Neural cell (in vitro differentiated cells): ENCODE measurements at regions not wholly inside any gene's neighbourhood (a gene's known extent, or its start where the extent isn't known, plus 50 kb on each side); places are given as distances from the start of the nearest gene placed in this dataset.

Experiments
- H2AFZ ChIP-seq: fragments of 200-600, 300-800 bp; sonication (generic), shearing (Covaris generic); 2 replicates; pipeline ENCODE4 v1.6.0; 2014; ENCODE audit warnings: low read depth, mild to moderate bottlenecking, antibody characterized with exemption, low read length, moderate library complexity
- H3F3A ChIP-seq: fragments of 200-600 bp; shearing (Covaris generic); 2 replicates; pipeline ENCODE4 v1.6.1; 2016; ENCODE audit warnings: mild to moderate bottlenecking, moderate library complexity, mixed read lengths, antibody characterized with exemption, low read length; ENCODE audit not compliant: insufficient read depth, poor library complexity, severe bottlenecking
- H3K27ac ChIP-seq: fragments of 200-600, 300-800 bp; sonication (generic), shearing (Covaris generic); 2 replicates; pipeline ENCODE4 v1.5.1; 2014; ENCODE audit warnings: mild to moderate bottlenecking, low read length, moderate library complexity
- H3K27me3 ChIP-seq: fragments of 300-800, 200-600 bp; sonication (generic), shearing (Covaris generic); 2 replicates; pipeline ENCODE4 v1.6.0; 2014; ENCODE audit warnings: mild to moderate bottlenecking, low read depth, low read length, moderate library complexity; ENCODE audit not compliant: insufficient read depth
- H3K36me3 ChIP-seq: fragments of 300-800, 200-600 bp; sonication (generic), shearing (Covaris generic); 2 replicates; pipeline ENCODE4 v1.5.1; 2014; ENCODE audit warnings: mild to moderate bottlenecking, antibody characterized with exemption, low read length, moderate library complexity; ENCODE audit not compliant: insufficient read depth
- H3K4me2 ChIP-seq: fragments of 300-800, 200-600 bp; sonication (generic), shearing (Covaris generic); 2 replicates; pipeline ENCODE4 v1.6.0; 2014; ENCODE audit warnings: mild to moderate bottlenecking, low read length
- H3K4me3 ChIP-seq: fragments of 300-800, 200-600 bp; sonication (generic), shearing (Covaris generic); 2 replicates; pipeline ENCODE4 v1.5.1; 2014; ENCODE audit warnings: mild to moderate bottlenecking, low read length, moderate library complexity
- H3K79me2 ChIP-seq: fragments of 200-600 bp; shearing (Covaris generic); replicated peaks from 2 replicates; pipeline ENCODE4 v1.6.0; 2014; ENCODE audit warnings: mild to moderate bottlenecking, low read length, moderate library complexity; ENCODE audit not compliant: insufficient read depth
- H3K9ac ChIP-seq: fragments of 300-800, 200-600 bp; sonication (generic), shearing (Covaris generic); 2 replicates; pipeline ENCODE4 v1.6.1; 2016; ENCODE audit warnings: mild to moderate bottlenecking, low read length, mixed read lengths
- H3K9me2 ChIP-seq: fragments of 200-600 bp; shearing (Covaris generic); 2 replicates; pipeline ENCODE4 v1.6.1; 2016; ENCODE audit warnings: mild to moderate bottlenecking, low read length, mixed read lengths; ENCODE audit not compliant: insufficient read depth
- H3K9me3 ChIP-seq: fragments of 200-600, 300-800 bp; sonication (generic), shearing (Covaris generic); 2 replicates; pipeline ENCODE4 v1.6.1; 2016; ENCODE audit warnings: mild to moderate bottlenecking, mixed run types, low read length, moderate library complexity, mixed read lengths
- H4K20me1 ChIP-seq: fragments of 200-600 bp; shearing (Covaris generic); 2 replicates; pipeline ENCODE4 v1.6.1; 2016; ENCODE audit warnings: mild to moderate bottlenecking, mixed run types; ENCODE audit not compliant: insufficient read depth
- EP300 ChIP-seq: fragments of 450-650 bp; conservative IDR thresholded peaks from 2 replicates; pipeline ENCODE4 v1.6.1; 2014; ENCODE audit warnings: antibody characterized with exemption, mild to moderate bottlenecking, moderate library complexity; ENCODE audit not compliant: poor library complexity, severe bottlenecking
- EZH2 ChIP-seq: fragments of 200-600, 300-800 bp; shearing (Covaris generic), sonication (generic); IDR thresholded peaks from 2 replicates; pipeline ENCODE4 v1.6.1; 2014; ENCODE audit warnings: antibody characterized with exemption, low read length, borderline replicate concordance, mild to moderate bottlenecking; ENCODE audit not compliant: insufficient read depth, poor library complexity, severe bottlenecking
- MXI1 ChIP-seq: fragments of 450-650 bp; conservative IDR thresholded peaks from 2 replicates; pipeline ENCODE4 v1.6.1; 2014; ENCODE audit warnings: antibody characterized with exemption, mild to moderate bottlenecking; ENCODE audit not compliant: poor library complexity, severe bottlenecking
- POLR2AphosphoS5 ChIP-seq: IDR thresholded peaks from 2 replicates; pipeline ENCODE4 v1.6.1; 2012
- RAD21 ChIP-seq: fragments of 450-650 bp; conservative IDR thresholded peaks from 2 replicates; pipeline ENCODE4 v1.6.1; 2014; ENCODE audit warnings: antibody characterized with exemption, mild to moderate bottlenecking, moderate library complexity
- REST ChIP-seq: IDR thresholded peaks from 2 replicates; pipeline ENCODE4 v1.6.1; 2012; ENCODE audit warnings: borderline replicate concordance
- SMC3 ChIP-seq: fragments of 450-650 bp; conservative IDR thresholded peaks from 2 replicates; pipeline ENCODE4 v1.6.1; 2014; ENCODE audit warnings: antibody characterized with exemption, mild to moderate bottlenecking, moderate library complexity; ENCODE audit not compliant: poor library complexity
- TAF1 ChIP-seq: IDR thresholded peaks from 2 replicates; pipeline ENCODE4 v1.6.1; 2012; ENCODE audit warnings: low read depth
- TF ChIP-seq, protein P1 (sequence below): fragments of 450-650 bp; IDR thresholded peaks from 2 replicates; pipeline ENCODE4 v1.5.1; 2014; ENCODE audit warnings: antibody characterized with exemption, mild to moderate bottlenecking, moderate library complexity; ENCODE audit not compliant: poor library complexity, severe bottlenecking

DNA sequence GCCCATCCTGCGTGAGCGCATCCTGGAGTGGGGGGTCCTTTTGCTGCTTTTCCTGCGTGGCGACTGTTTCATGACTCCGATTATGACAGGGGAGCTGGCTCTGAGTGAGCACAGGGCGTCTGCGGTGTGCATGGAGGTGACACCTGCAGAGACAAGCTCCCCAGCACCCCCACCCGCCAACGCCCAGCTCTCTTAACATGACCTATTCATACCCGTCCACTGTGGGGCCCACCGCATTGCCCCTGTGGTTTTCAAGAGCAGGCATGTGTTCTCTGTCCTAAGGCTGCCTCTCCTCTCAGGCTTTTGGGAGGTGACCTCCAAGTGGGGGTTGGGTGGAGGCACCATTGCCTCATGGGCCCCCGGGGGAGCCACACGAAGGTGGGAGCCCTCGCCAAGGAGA lies 500.7 kb downstream of the TCERG1L start:
- Histone ChIP-seq H3K4me3 (no peak overlapping the region), H2AFZ (no peak overlapping the region), H3K4me2 (no peak overlapping the region), H3K79me2 (no peaks in the 10 kb centered on the region), H3K36me3 (no peaks in the 10 kb centered on the region), H3K9ac (no peak overlapping the region), H3K27ac (no peak overlapping the region), H3F3A (no peaks in the 10 kb centered on the region), H3K9me2 (no peaks in the 10 kb centered on the region), H4K20me1 (no peaks in the 10 kb centered on the region), H3K9me3 (no peaks in the 10 kb centered on the region), H3K27me3 (no peaks in the 10 kb centered on the region)
- TF ChIP-seq EZH2: no peak
- TF ChIP-seq RAD21: no peak
- no peak for TF ChIP-seq TAF1
- TF ChIP-seq REST: no peak
- TF ChIP-seq POLR2AphosphoS5: no peak
- TF ChIP-seq SMC3: no peak
- TF ChIP-seq MXI1: no peak
- TF ChIP-seq EP300: no peak
- TF ChIP-seq, protein P1, sequence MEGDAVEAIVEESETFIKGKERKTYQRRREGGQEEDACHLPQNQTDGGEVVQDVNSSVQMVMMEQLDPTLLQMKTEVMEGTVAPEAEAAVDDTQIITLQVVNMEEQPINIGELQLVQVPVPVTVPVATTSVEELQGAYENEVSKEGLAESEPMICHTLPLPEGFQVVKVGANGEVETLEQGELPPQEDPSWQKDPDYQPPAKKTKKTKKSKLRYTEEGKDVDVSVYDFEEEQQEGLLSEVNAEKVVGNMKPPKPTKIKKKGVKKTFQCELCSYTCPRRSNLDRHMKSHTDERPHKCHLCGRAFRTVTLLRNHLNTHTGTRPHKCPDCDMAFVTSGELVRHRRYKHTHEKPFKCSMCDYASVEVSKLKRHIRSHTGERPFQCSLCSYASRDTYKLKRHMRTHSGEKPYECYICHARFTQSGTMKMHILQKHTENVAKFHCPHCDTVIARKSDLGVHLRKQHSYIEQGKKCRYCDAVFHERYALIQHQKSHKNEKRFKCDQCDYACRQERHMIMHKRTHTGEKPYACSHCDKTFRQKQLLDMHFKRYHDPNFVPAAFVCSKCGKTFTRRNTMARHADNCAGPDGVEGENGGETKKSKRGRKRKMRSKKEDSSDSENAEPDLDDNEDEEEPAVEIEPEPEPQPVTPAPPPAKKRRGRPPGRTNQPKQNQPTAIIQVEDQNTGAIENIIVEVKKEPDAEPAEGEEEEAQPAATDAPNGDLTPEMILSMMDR: no peak

GRCh38 chr10:130812381-130813148 lies 499.0 kb downstream of the TCERG1L start:
- TF ChIP-seq, protein P1: no peak
- TF ChIP-seq EP300 (no peak), RAD21 (no peak)
- Histone ChIP-seq H3K27ac (no peak overlapping the region), H3K27me3 (no peaks in the 10 kb centered on the region), H3K9me3 (no peaks in the 10 kb centered on the region), H3K4me2 (no peak overlapping the region), H3K79me2 (no peaks in the 10 kb centered on the region), H3K9me2 (no peaks in the 10 kb centered on the region), H2AFZ (no peak overlapping the region), H3F3A (no peaks in the 10 kb centered on the region), H4K20me1 (no peaks in the 10 kb centered on the region), H3K9ac (no peak overlapping the region), H3K36me3 (no peaks in the 10 kb centered on the region), H3K4me3 (no peak overlapping the region)
